Muscle layer of duodenum (tissue), 2 donors: ENCODE measurements at regions not wholly inside any gene's neighbourhood (a gene's known extent, or its start where the extent isn't known, plus 50 kb on each side); places are given as distances from the start of the nearest gene placed in this dataset.
A peak's percentile ranks its signal among the peaks of the same experiment; 100 is the strongest.

ENCODE experiments used
- H3K27ac ChIP-seq: one replicate; pipeline ENCODE4 v1.7.0; 2013; ENCODE audit warnings: mild to moderate bottlenecking, low read length
- H3K27me3 ChIP-seq: one replicate; pipeline ENCODE4 v1.7.0; 2013; ENCODE audit warnings: low read depth, mild to moderate bottlenecking, control low read depth, low read length
- H3K36me3 ChIP-seq, 2 donors: one replicate each; pipeline ENCODE4 v1.7.0; 2013; ENCODE audit warnings: low read length in 2 of 2, control low read depth in 1 of 2, mild to moderate bottlenecking in 1 of 2; ENCODE audit not compliant: insufficient read depth in 2 of 2, control insufficient read depth in 1 of 2
- H3K4me1 ChIP-seq, 2 donors: one replicate each; pipeline ENCODE4 v1.7.0; 2013; ENCODE audit warnings: low read length in 2 of 2, mild to moderate bottlenecking in 2 of 2, control low read depth in 1 of 2, moderate library complexity in 1 of 2; ENCODE audit not compliant: insufficient read depth in 2 of 2, control insufficient read depth in 1 of 2
- H3K4me3 ChIP-seq, 2 donors: one replicate each; pipeline ENCODE4 v1.7.0; 2013; ENCODE audit warnings: low read length in 2 of 2, low read depth in 1 of 2, mild to moderate bottlenecking in 1 of 2
- H3K9me3 ChIP-seq, 2 donors: one replicate each; pipeline ENCODE4 v1.7.0; 2013; ENCODE audit warnings: low read length in 2 of 2, control low read depth in 1 of 2, mild to moderate bottlenecking in 1 of 2; ENCODE audit not compliant: control insufficient read depth in 1 of 2
- donor health status: healthy.

- Histone ChIP-seq H3K27ac (no peak overlapping the region), H3K27me3 (no peaks in the 10 kb centered on the region), H3K4me3 (no peak overlapping the region), H3K4me1 (no peaks in the 10 kb centered on the region), H3K9me3 (no peaks in the 10 kb centered on the region), H3K36me3 (no peaks in the 10 kb centered on the region)
Measured at GRCh38 chr16:66273053-66273452, 93.4 kb upstream of the CDH5 start.

DNA sequence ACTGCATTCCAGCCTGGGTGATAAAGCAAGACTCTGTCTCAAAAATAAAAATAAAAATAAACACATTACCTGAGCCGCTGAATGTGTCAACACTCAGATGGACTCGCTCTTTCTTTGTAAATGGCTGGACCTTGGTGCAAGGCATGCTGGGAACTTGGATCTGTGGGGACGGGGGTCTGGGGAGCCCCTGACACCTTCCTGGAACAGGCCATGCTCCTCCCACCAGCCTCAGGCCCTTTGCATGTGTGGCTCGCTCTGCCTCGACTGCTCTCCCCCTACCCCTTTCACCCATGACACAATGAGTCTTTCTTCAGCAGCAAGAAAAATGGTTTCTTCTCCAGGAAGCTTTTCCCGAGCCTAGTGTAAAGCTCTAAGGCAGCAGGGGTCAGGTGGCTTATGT is 94.0 kb upstream of the CDH5 start:
- Histone ChIP-seq H3K36me3 (no peaks in the 10 kb centered on the region), H3K27ac (no peak overlapping the region), H3K4me1 (no peaks in the 10 kb centered on the region), H3K9me3 (no peaks in the 10 kb centered on the region), H3K27me3 (no peaks in the 10 kb centered on the region), H3K4me3 (no peak overlapping the region)

DNA sequence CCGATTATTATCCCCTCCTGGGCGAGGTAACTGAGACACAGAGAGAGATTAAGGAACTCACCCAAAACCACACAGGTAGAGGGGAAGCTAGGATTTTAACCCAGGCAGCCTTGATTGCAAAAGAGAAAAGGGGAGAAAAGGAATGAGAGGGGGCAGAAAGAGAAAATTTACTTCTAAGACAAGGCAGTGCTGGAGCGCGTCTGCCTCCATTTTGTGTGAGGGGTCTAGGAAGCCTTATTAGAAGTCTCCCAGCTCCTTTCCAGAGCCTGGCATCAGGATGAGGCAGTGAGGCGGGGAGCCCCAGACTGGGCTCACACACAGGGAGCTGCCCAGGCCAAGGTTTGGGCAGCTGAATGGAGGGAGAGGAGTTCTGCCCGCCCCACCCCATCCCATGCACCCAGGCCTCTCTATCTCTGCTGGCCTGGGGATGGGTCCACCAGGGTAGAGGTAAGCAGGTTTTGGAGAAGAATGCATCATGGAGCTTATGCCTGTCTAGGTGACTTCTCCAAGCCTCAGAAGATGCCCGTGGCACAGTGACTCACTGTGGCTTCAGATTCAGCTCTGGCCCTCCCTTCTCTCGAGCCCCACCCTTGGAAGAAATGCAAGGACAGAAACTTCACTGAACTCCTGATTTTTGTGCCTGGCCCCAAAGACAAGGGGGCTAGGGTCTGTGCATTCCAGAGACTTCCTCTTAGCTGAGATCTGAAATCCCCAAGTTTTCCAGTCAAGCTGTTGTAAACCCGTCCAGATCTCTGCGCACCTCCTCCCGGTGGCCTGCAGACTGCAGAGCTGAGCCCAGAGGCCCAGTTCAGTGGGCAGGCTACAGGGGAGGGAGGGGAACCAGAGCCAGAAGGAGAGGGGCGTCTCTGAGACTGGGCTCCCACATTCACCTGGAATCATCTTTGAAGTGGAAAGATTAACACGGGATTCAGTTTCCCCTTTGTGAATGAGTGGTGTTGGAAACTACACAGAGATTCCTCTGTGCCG is 95.1 kb upstream of the CDH5 start:
- no peaks in the 10 kb centered on the region for H3K27me3 ChIP-seq
- no peak overlapping the region for H3K27ac ChIP-seq
- H3K4me1 ChIP-seq: peaks cover 0 to 5% of the 10 kb centered on the region in 2 donors
- H3K4me3 ChIP-seq: no peak overlapping the region
- H3K9me3 ChIP-seq: no peaks in the 10 kb centered on the region
- no peaks in the 10 kb centered on the region for H3K36me3 ChIP-seq

DNA sequence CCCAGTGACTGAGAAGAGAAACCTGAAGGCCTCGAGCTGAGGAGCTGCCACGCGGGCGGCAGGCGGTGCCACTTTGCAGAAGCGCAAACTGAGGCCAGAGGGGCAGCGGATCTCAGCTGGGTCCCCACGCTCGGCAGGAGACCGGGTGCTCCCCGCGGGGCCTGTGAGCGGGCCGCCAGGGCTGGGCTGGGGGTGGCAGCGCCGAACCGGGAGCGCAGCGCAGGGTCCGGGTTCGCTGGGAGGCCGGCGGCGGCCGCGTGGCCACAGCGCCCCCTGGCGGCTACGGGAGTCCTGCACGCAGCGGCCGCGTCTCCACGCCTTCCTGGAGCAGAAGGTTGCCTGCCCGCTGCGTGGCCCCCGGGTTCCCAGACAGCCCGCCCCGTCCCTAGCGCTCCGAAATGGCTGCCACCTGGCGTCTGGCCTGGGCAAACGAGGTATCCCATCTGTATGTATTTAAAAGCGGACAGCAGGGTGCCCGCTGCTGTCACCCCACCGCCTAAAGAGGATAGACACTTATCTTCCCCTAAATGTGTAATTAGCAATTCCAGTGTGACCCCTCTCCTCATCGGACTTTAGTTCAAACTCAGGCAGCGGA is 96.1 kb upstream of the CDH5 start:
- no peak overlapping the region for H3K27ac ChIP-seq
- H3K27me3 ChIP-seq: no peaks in the 10 kb centered on the region
- H3K4me3 ChIP-seq: peak overlapping the region in 1 of 2 donors; percentile 55
- no peaks in the 10 kb centered on the region for H3K36me3 ChIP-seq
- no peaks in the 10 kb centered on the region for H3K9me3 ChIP-seq
- H3K4me1 ChIP-seq: peaks cover 0 to 6% of the 10 kb centered on the region in 2 donors

GRCh38 chr16:66269617-66270332 is 96.7 kb upstream of the CDH5 start:
- Histone ChIP-seq H3K27ac (no peak overlapping the region), H3K4me1 (peaks cover 0 to 6% of the 10 kb centered on the region in 2 donors), H3K4me3 (peak overlapping the region in 1 of 2 donors; percentile 55)

DNA sequence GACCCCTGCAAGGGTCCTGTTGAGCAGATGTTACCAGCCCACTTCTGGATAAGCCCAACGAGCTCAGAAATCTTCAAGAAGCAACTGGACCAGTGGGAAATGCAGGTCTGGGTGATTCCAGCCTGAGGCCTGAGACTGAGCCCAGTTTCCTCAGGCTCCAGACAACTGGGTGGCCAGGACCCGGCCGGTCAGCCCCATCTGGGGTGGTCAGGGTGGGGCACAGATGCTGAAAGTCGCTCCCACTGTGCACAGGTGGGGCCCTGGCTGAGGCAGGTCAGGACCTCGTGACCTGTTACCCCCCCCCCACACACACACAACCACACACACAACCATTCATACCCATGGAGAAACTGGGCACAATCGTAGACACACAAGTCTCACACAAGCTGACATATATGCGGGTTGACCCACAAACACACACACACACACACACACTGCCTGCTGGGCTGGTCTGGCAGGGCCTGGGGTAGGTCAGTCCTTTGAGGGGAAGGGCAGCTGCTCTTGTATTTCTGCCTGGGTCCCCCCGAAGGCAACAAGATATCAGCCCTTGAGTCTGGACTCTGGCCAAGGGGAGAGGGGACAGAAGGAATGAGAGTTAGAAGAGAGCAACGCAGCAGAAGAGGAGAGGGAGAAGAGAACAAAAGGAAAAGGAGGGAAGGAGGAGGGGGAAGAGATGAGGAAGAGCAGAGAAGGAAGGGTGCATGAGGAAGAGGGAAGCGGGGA is 99.0 kb upstream of the CDH5 start:
- Histone ChIP-seq H3K4me1 (peaks cover 0 to 16% of the 10 kb centered on the region in 2 donors), H3K9me3 (no peaks in the 10 kb centered on the region), H3K27me3 (no peaks in the 10 kb centered on the region), H3K36me3 (no peaks in the 10 kb centered on the region), H3K4me3 (no peak overlapping the region), H3K27ac (no peak overlapping the region)

More at GRCh38 chr16:66269617-66270332, 96.7 kb upstream of the CDH5 start:
- Histone ChIP-seq H3K27me3 (no peaks in the 10 kb centered on the region), H3K36me3 (no peaks in the 10 kb centered on the region), H3K9me3 (no peaks in the 10 kb centered on the region)

GRCh38 chr16:66266436-66267291 is 99.8 kb upstream of the CDH5 start:
- H3K9me3 ChIP-seq: no peaks in the 10 kb centered on the region
- H3K36me3 ChIP-seq: no peaks in the 10 kb centered on the region
- peaks cover 0 to 16% of the 10 kb centered on the region in 2 donors for H3K4me1 ChIP-seq
- H3K27ac ChIP-seq: no peak overlapping the region
- no peaks in the 10 kb centered on the region for H3K27me3 ChIP-seq
- no peak overlapping the region for H3K4me3 ChIP-seq

DNA sequence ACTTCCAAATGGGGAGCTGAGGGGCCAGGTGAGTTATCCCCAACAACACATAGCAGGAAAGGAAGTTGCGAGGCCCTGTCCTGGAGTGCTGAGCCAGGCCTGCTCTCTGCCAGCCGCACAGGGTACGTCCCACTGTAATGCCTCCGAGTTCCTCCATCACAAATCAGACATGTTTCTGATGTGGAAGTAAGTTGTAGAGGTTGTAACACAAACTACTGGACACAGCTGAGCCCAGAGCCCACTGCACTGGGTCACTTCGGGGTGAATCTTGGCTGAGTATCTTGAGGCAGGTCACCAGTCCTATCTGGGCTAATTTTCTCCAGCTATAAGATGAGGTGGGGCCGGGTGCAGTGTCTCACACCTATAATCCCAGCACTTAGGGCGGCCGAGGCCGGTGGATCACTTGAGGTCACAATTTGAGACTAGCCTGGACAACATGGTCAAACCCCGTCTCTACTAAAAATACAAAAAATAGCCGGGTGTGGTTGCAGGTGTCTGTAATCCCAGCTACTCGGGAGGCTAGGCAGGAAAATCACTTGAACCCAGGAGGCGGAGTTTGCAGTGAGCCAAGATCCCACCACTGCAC is 100.8 kb upstream of the CDH5 start:
- no peaks in the 10 kb centered on the region for H3K9me3 ChIP-seq
- H3K36me3 ChIP-seq: no peaks in the 10 kb centered on the region
- no peak overlapping the region for H3K27ac ChIP-seq
- H3K4me3 ChIP-seq: no peak overlapping the region
- peaks cover 0 to 16% of the 10 kb centered on the region in 2 donors for H3K4me1 ChIP-seq
- no peaks in the 10 kb centered on the region for H3K27me3 ChIP-seq

DNA sequence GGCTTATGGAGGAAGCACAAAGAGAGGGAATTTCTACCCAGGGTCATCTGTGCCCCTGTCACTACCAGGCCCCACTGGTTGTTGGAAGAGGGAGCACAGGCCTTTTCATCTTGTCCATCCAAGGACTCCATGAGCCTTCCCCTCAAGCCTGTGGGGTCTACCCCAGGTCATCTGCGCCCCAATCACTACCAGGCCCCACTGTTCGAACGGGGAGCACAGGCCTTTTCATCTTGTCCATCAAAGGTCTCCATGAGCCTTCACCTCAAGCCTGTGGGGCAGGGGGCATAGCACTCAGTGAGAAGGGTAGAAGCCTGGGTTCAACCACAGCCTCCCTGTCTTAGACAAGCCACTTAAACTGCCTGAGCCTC is 101.5 kb upstream of the CDH5 start:
- Histone ChIP-seq H3K27me3 (no peaks in the 10 kb centered on the region), H3K36me3 (no peaks in the 10 kb centered on the region), H3K27ac (no peak overlapping the region), H3K4me3 (no peak overlapping the region), H3K9me3 (no peaks in the 10 kb centered on the region), H3K4me1 (peaks cover 0 to 16% of the 10 kb centered on the region in 2 donors)
